NCI-H1417 treated with DMSO at 0.1 percent for 48 hours (cell line): ENCODE measurements at regions not wholly inside any gene's neighbourhood (a gene's known extent, or its start where the extent isn't known, plus 50 kb on each side); places are given as distances from the start of the nearest gene placed in this dataset.
"Not testable (repeated sequence)": the region's sequence is repeated elsewhere in the genome, so short reads cannot be mapped to it uniquely, and the experiment has no call there.

Source experiments
- DNase-seq: peaks from one replicate; lab custom pipeline; 2025; lab: John Stamatoyannopoulos, UW

- no peak for DNase-seq
Measured at GRCh38 chr4:127400731-127401346, 231.9 kb upstream of the INTU start.

DNA sequence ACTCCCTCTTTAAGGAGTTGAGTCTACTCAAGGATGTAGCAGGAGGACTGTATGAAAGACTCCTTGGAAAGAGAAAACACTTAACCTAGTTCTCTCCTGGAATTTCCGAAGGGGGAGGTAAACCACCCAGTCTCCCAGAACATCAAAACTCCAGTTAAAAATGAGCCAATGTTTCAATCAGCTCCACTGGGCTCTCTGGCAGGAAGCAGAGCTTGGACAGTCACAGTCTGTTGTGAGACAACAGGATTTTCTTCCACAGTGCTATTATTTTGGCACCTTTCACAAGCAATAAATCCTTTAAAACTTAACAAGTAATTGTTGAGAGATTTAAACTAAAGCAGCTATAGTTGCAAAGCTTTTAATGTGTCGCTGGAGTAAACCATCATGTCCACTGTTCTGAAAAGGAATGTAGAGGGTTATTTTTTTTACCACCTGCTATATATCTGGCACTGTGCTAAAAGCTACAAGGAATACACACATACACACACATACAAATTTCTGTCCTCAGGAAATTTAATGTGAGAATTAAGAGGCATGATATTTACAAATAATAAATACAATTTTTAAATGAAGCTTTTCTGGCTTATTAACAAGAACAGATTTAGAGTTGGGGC lies 229.2 kb upstream of the INTU start:
- DNase-seq: no peak

DNA sequence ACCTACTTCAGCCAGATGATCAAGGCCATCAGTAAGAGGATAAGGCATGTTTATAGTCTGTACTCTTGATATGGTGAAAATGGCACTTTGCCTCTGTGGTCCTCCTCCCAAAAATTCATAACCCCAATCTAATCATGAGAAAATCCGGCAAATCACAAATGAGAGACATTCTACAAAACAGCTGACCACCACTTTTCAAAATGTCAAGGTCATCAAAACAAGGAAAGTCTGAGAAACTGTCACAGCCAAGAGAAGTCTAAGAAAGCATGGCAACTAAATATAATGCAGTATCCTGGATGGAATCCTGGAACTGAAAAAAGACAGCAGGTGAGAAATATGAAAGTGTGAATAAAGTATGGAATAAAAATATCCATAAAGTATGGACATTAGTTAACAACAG lies 226.6 kb upstream of the INTU start:
- DNase-seq: no peak

DNA sequence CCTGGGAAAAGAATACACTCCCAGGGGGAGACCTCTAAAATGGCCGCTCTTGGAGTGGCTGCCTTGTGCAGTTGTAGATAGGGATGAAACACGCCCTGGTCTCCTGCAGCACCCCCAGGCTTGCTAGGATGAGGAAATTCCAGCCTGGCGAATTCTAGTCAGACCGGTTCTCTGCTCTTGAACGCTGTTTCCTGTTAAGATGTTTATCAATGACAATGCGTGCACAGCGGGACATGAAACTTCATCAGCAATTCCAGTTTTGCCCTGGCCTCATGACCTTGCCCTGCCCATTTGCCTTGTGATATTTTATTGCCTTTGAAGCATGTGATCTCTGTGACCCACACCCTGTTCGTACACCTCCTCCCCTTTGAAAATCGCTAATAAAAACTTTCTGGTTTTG lies 225.2 kb upstream of the INTU start:
- DNase-seq: not testable (repeated sequence)

GRCh38 chr4:127410201-127410600 lies 222.6 kb upstream of the INTU start:
- DNase-seq: no peak

- no peak for DNase-seq
Measured at GRCh38 chr4:127410644-127411043, 222.1 kb upstream of the INTU start.

- DNase-seq: no peak
Measured at GRCh38 chr4:127414951-127415606, 217.7 kb upstream of the INTU start.

DNA sequence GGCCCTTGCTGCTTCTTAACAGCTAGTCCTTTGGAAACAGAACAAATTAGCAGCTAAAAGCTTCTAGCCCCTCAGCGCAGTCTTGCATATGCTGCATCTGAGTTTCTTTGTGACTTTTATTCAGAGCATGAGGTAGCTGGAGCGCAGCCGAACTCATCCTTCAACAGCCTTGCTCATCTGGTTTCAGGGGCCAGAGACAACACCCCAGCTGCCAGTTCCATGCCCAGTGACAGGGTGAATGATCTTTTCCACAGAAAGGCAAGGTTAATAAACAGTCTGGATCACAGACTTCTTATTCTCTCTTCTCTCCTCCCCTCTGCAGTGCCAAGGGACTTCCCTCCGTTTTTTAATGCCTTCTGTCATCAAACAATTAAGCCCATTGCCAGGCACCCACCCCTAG lies 216.6 kb upstream of the INTU start:
- no peak for DNase-seq

- no peak for DNase-seq
Measured at GRCh38 chr4:127417885-127418535, 214.7 kb upstream of the INTU start.

GRCh38 chr4:127419431-127419830 lies 213.3 kb upstream of the INTU start:
- no peak for DNase-seq

DNA sequence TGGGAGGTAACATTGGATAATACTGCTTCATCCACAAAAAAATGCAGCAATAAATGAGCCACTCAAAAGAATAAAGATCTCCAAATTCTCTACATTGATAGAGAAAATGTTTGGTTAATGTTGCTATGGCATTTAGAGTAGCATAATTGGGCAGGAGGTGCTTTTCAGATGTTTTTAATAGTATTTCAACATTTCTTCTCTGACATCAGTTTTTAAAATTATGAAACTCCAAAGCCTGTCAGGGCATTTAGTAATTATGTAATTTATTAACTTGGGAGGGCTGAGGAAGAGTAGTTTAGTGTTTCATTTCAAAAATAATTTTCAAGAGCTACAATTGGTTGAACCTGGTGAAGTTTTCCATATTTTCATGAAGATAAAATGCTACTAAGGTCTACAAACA lies 211.3 kb upstream of the INTU start:
- DNase-seq: no peak

DNA sequence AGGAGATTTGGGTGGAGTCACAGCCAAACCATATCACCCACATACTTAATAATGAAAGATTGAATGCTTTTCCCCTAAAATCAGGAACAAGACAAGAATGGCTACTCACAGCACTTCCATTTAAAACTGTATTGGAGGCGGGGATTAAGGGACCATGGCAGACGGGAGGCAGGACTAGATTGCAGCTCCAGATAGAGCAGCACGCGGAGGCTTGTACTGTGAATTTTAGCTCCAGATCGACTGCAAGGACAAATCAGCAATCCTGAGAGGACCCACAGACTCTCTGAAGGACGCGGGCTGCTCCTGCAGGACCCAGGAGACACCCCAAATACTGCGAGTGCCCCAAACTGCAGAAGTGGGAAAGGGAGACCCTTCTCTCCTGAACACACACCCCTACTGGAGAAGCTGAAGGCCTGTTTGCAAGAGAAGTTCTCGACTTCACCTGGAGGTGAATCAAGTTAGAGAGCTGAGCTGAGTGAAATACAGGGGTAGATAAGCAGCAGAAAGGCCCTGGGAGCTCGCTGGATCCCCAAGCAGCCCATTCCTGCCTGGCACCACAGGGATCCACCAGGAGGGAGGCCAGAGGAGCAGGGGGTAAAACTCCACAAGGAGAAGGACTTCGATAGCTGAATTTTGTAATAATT lies 207.4 kb upstream of the INTU start:
- DNase-seq: no peak

GRCh38 chr4:127425851-127426250 lies 206.9 kb upstream of the INTU start:
- DNase-seq: no peak

DNA sequence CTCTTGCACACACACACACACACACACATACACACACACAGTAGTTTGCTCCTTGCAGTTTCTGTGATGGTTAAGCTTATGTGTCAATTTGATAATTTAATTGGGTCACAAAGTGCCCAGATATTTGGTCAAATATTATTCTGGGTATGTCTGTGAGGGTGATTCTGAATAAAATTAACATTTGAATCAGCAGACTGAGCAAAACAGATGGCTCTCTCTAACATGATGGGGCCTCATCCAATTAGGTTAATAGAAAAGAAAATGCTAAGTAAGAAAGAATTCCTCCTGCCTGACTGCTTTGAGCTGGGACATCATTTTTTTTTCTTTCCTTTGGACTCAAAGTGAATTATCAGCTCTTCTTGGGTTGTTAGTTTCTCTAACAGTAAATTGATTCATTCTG lies 191.2 kb upstream of the INTU start:
- DNase-seq: no peak

DNA sequence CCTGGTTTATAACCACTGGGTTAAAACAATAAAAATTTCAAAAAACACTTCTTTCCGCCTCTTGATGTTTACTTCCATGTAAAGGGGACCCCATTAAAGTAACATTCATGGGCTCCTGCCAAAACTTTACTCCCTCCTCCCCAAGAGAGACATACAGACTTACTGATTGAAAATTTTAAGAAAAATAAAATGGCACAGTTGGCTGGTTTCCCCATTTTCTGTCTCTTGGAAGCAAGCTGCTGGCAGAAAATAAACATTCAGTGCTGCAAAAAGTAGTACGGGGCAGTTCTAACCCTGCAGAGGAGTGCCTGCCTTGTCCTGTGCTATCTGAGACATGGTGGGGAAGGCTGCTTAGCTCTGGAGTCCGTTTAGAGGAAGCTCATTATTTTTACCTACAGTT lies 187.3 kb upstream of the INTU start:
- no peak for DNase-seq

- no peak for DNase-seq
Measured at GRCh38 chr4:127446427-127446885, 186.3 kb upstream of the INTU start.

DNA sequence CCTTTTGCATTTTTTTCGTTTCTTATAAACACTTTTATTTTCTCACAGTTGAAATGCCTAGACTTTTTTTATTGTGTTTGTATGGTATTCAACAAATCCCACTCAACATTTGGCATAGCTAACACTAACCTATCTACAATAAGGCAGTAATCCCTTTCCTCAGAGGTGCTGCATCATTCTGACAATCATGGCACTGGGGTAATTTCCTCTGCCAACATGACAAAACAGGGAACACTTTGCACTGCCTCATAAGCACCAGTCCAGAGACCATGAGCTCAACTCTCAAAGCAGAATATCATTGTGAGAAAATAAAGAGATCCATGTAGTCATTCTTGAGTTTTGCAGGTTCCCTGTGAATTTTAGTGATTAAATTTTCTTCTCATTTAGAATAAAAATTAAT lies 183.8 kb upstream of the INTU start:
- DNase-seq: no peak

DNA sequence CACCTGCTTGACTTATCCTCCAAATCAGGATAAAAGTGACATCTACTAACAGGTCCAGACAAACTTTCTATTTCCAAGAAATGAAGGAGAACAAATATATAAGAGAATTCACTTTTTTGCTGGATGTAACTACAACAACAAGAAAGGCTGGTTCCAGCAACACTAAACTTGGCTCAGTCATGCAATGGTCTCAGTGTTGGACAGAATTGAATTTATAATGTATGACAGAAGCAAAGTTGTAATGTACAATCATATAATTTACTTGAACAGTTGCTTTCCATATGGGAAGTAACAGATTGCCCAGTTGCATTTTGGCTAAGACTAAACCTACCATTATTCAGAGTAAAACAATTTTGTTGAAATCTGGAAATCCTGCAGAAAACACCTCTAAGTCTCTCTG lies 183.3 kb upstream of the INTU start:
- DNase-seq: no peak

GRCh38 chr4:127450276-127450675 lies 182.5 kb upstream of the INTU start:
- no peak for DNase-seq

DNA sequence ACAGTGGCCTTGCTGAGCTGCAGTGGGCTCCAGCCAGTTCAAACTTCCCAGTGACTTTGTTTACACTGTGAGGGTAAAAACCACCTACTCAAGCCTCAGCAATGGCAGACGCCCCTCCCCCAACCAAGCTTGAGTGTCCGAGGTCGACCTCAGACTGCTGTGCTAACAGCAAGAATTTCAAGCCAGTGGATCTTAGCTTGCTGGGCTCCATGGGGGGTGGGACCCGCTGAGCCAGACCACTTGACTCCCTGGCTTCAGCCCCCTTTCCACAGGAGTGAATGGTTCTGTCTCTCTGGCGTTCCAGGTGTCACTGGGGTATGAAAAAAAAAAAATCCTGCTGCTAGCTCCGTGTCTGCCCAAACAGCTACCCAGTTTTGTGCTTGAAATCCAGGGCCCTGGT lies 168.9 kb upstream of the INTU start:
- DNase-seq: no peak

- no peak for DNase-seq
Measured at GRCh38 chr4:127469542-127469941, 163.2 kb upstream of the INTU start.

GRCh38 chr4:127469959-127470809 lies 162.6 kb upstream of the INTU start:
- DNase-seq: no peak
